GM13976 (cell line): ENCODE measurements at regions not wholly inside any gene's neighbourhood (a gene's known extent, or its start where the extent isn't known, plus 50 kb on each side); places are given as distances from the start of the nearest gene placed in this dataset.

ENCODE experiments used
- DNase-seq: peaks from one replicate; pipeline ENCODE4 v3.0.0; 2012; ENCODE audit warnings: low spot score
- CTCF ChIP-seq: IDR thresholded peaks from 2 replicates; pipeline ENCODE4 v1.5.1; 2012; ENCODE audit warnings: borderline replicate concordance, mild to moderate bottlenecking; ENCODE audit not compliant: insufficient read depth; ENCODE audit errors: extremely low read depth, missing control alignments, control extremely low read depth
- in situ Hi-C: fragments of 300-500 bp; cut with MboI; formaldehyde crosslinking; loops from one replicate; pipeline ENCODE4 v1.12.0; 2022; ENCODE audit warnings: low sequenced_read_pairs, mixed read lengths, inconsistent platforms; ENCODE audit not compliant: unreplicated experiment

GRCh38 chr12:46504494-46504893 is 131.9 kb upstream of the SLC38A2 start:
- no peak for TF ChIP-seq CTCF
- in situ Hi-C loops: no loop called here
- DNase-seq: no peak

GRCh38 chr12:46503637-46504175 is 131.1 kb upstream of the SLC38A2 start:
- in situ Hi-C loops: no loop called here
- no peak for TF ChIP-seq CTCF
- DNase-seq: no peak

GRCh38 chr12:46500673-46501072 is 128.1 kb upstream of the SLC38A2 start:
- in situ Hi-C loops: no loop called here
- no peak for TF ChIP-seq CTCF
- DNase-seq: no peak

- in situ Hi-C loops: no loop called here
- no peak for TF ChIP-seq CTCF
- DNase-seq: no peak
Observed at GRCh38 chr12:46499901-46500300, 127.3 kb upstream of the SLC38A2 start.

- TF ChIP-seq CTCF: no peak
- DNase-seq: no peak
- in situ Hi-C loops: no loop called here
Observed at GRCh38 chr12:46499226-46499625, 126.7 kb upstream of the SLC38A2 start.

- in situ Hi-C loops: no loop called here
- no peak for DNase-seq
- no peak for TF ChIP-seq CTCF
Observed at GRCh38 chr12:46497739-46498138, 125.2 kb upstream of the SLC38A2 start.

GRCh38 chr12:46494424-46494823 is 121.9 kb upstream of the SLC38A2 start:
- in situ Hi-C loops: no loop called here
- DNase-seq: no peak
- TF ChIP-seq CTCF: no peak
